Neuronal stem cell (in vitro differentiated cells): ENCODE measurements at regions not wholly inside any gene's neighbourhood (a gene's known extent, or its start where the extent isn't known, plus 50 kb on each side); places are given as distances from the start of the nearest gene placed in this dataset.
A peak's percentile ranks its signal among the peaks of the same experiment; 100 is the strongest.

Source experiments
- DNase-seq: peaks from one replicate; pipeline ENCODE4 v3.0.0-alpha.2; 2013; ENCODE audit warnings: low spot score
- H2AFZ ChIP-seq: one replicate; pipeline ENCODE4 v1.6.1; 2013; ENCODE audit warnings: mild to moderate bottlenecking, low read length, inconsistent platforms
- H2AK5ac ChIP-seq: 2 replicates; pipeline ENCODE4 v1.6.1; 2013; ENCODE audit warnings: low read depth, mild to moderate bottlenecking, inconsistent platforms, low read length, moderate library complexity, mixed read lengths
- H2BK120ac ChIP-seq: 2 replicates; pipeline ENCODE4 v1.6.1; 2013; ENCODE audit warnings: low read depth, mild to moderate bottlenecking, inconsistent platforms, low read length, moderate library complexity, mixed read lengths
- H2BK12ac ChIP-seq: one replicate; pipeline ENCODE4 v1.6.1; 2013; ENCODE audit warnings: low read length, inconsistent platforms
- H2BK15ac ChIP-seq: 2 replicates; pipeline ENCODE4 v1.6.1; 2013; ENCODE audit warnings: mild to moderate bottlenecking, low read length, inconsistent platforms, mixed read lengths
- H2BK5ac ChIP-seq: one replicate; pipeline ENCODE4 v1.6.1; 2013; ENCODE audit warnings: inconsistent platforms, mild to moderate bottlenecking, low read length, moderate library complexity
- H3K14ac ChIP-seq: one replicate; pipeline ENCODE4 v1.6.1; 2013; ENCODE audit warnings: low read length, inconsistent platforms
- H3K18ac ChIP-seq: 2 replicates; pipeline ENCODE4 v1.6.1; 2013; ENCODE audit warnings: low read length, inconsistent platforms
- H3K23ac ChIP-seq: 2 replicates; pipeline ENCODE4 v1.6.1; 2013; ENCODE audit warnings: low read depth, mild to moderate bottlenecking, mixed read lengths, low read length, inconsistent platforms; ENCODE audit not compliant: poor library complexity
- H3K27ac ChIP-seq: replicated peaks from 3 replicates; pipeline ENCODE4 v1.5.1; 2013; ENCODE audit warnings: low read length, inconsistent platforms
- H3K27me3 ChIP-seq, 3 experiments: 2 replicates each; pipeline ENCODE4 v1.6.1; 2013; ENCODE audit warnings: low read length in 3 of 3, mild to moderate bottlenecking in 2 of 3, inconsistent platforms in 1 of 3, low read depth in 1 of 3, mixed read lengths in 1 of 3, moderate library complexity in 1 of 3; ENCODE audit not compliant: control insufficient read depth in 3 of 3, insufficient read depth in 3 of 3
- H3K36me3 ChIP-seq, 2 donors: replicated peaks in 1 of 2; 2 replicates each; pipeline ENCODE4 v1.6.1; 2013; ENCODE audit warnings: low read length in 2 of 2; ENCODE audit not compliant: control insufficient read depth in 2 of 2, insufficient read depth in 2 of 2
- H3K4ac ChIP-seq: 2 replicates; pipeline ENCODE4 v1.6.1; 2013; ENCODE audit warnings: inconsistent platforms, mild to moderate bottlenecking, low read length, moderate library complexity
- H3K4me1 ChIP-seq, 2 donors: 1 replicate in 1 of 2; 2 replicates in 1 of 2; pipeline ENCODE4 v1.6.1; 2013; ENCODE audit warnings: low read length in 2 of 2, low read depth in 1 of 2; ENCODE audit not compliant: control insufficient read depth in 2 of 2, insufficient read depth in 1 of 2
- H3K4me2 ChIP-seq: one replicate; pipeline ENCODE4 v1.6.1; 2013; ENCODE audit warnings: mild to moderate bottlenecking, low read length, inconsistent platforms; ENCODE audit not compliant: insufficient read depth, poor library complexity, severe bottlenecking
- H3K4me3 ChIP-seq, 2 donors: 2 replicates each; pipeline ENCODE4 v1.5.1; 2013; ENCODE audit warnings: low read length in 2 of 2, mild to moderate bottlenecking in 2 of 2, inconsistent platforms in 1 of 2, moderate library complexity in 1 of 2
- H3K79me1 ChIP-seq: one replicate; pipeline ENCODE4 v1.6.1; 2013; ENCODE audit warnings: low read depth, mild to moderate bottlenecking, inconsistent platforms, low read length, moderate library complexity
- H3K9ac ChIP-seq: one replicate; pipeline ENCODE4 v1.6.1; 2013; ENCODE audit warnings: mild to moderate bottlenecking, low read depth, low read length, inconsistent platforms; ENCODE audit not compliant: poor library complexity
- H3K9me3 ChIP-seq, 2 donors: replicated peaks in 1 of 2; 2 replicates each; pipeline versions ENCODE3 to v1.6.1; 2013; ENCODE audit warnings: low read length in 2 of 2, mild to moderate bottlenecking in 2 of 2, inconsistent platforms in 1 of 2, low read depth in 1 of 2, mixed read lengths in 1 of 2, moderate library complexity in 1 of 2; ENCODE audit not compliant: control insufficient read depth in 2 of 2, insufficient read depth in 1 of 2
- H4K8ac ChIP-seq: one replicate; pipeline ENCODE4 v1.6.1; 2013; ENCODE audit warnings: low read depth, mild to moderate bottlenecking, inconsistent platforms, low read length, moderate library complexity
- H4K91ac ChIP-seq: one replicate; pipeline ENCODE4 v1.6.1; 2013; ENCODE audit warnings: low read length, low read depth, mild to moderate bottlenecking, inconsistent platforms; ENCODE audit not compliant: poor library complexity
- WGBS, 2 donors: extraction: QIAGEN DNeasy Blood & Tissue Kit; methylation state at CpG; one replicate each; pipeline ENCODE4 v1.1.7; 2013; ENCODE audit warnings: missing lambda C conversion rate in 2 of 2, mixed read lengths in 1 of 2; ENCODE audit not compliant: insufficient read length in 2 of 2, insufficient replicate concordance in 1 of 2; ENCODE audit errors: extremely low coverage in 2 of 2; 5-methylcytosine and 5-hydroxymethylcytosine counted together

GRCh38 chr7:25656071-25656470, 427.8 kb upstream of the NPVF start:
- Histone ChIP-seq H3K9me3 (no peaks in the 10 kb centered on the region), H3K14ac (no peak overlapping the region), H3K79me1 (no peaks in the 10 kb centered on the region), H4K91ac (no peak overlapping the region), H4K8ac (no peak overlapping the region), H3K27me3 (no peaks in the 10 kb centered on the region), H2AK5ac (no peak overlapping the region), H2AFZ (peak overlapping the region; percentile 20), H3K27ac (no peak overlapping the region), H3K4me2 (no peak overlapping the region), H2BK5ac (no peak overlapping the region), H3K18ac (no peak overlapping the region), H2BK120ac (no peak overlapping the region), H3K4me1 (peaks cover 0 to 9% of the 10 kb centered on the region in 2 donors), H3K4me3 (no peak overlapping the region), H3K36me3 (no peaks in the 10 kb centered on the region), H2BK15ac (no peak overlapping the region), H3K4ac (no peak overlapping the region), H3K23ac (no peak overlapping the region), H3K9ac (no peak overlapping the region), H2BK12ac (no peak overlapping the region)
- WGBS, 2 donors, result no CpG with 5 or more reads among the region's 1 CpG
- no peak for DNase-seq

GRCh38 chr7:25656581-25657026, 428.3 kb upstream of the NPVF start:
- H2BK120ac ChIP-seq, result no peak overlapping the region
- H3K4ac ChIP-seq, result no peak overlapping the region
- H3K9me3 ChIP-seq, result no peaks in the 10 kb centered on the region
- no peaks in the 10 kb centered on the region for H3K27me3 ChIP-seq
- H2BK15ac ChIP-seq, result no peak overlapping the region
- H4K91ac ChIP-seq, result no peak overlapping the region
- no peak overlapping the region for H3K4me3 ChIP-seq
- no peak overlapping the region for H3K27ac ChIP-seq
- H2AK5ac ChIP-seq, result no peak overlapping the region
- H3K4me1 ChIP-seq, result peaks cover 0 to 9% of the 10 kb centered on the region in 2 donors
- no peaks in the 10 kb centered on the region for H3K79me1 ChIP-seq
- DNase-seq, result no peak
- peak overlapping the region; percentile 20 for H2AFZ ChIP-seq
- no peak overlapping the region for H2BK12ac ChIP-seq
- H3K36me3 ChIP-seq, result no peaks in the 10 kb centered on the region
- H3K18ac ChIP-seq, result no peak overlapping the region
- no peak overlapping the region for H3K9ac ChIP-seq
- WGBS, 2 donors, result no CpG with 5 or more reads among the region's 3 CpGs
- H2BK5ac ChIP-seq, result no peak overlapping the region
- H3K14ac ChIP-seq, result no peak overlapping the region
- no peak overlapping the region for H4K8ac ChIP-seq
- no peak overlapping the region for H3K23ac ChIP-seq
- H3K4me2 ChIP-seq, result no peak overlapping the region

- Histone ChIP-seq H3K4me1 (peaks cover 0 to 10% of the 10 kb centered on the region in 2 donors), H4K91ac (no peak overlapping the region), H3K4ac (no peak overlapping the region), H3K4me2 (no peak overlapping the region), H3K14ac (no peak overlapping the region), H3K79me1 (no peaks in the 10 kb centered on the region), H3K36me3 (no peaks in the 10 kb centered on the region), H3K4me3 (no peak overlapping the region), H2BK120ac (no peak overlapping the region), H2AK5ac (no peak overlapping the region), H2BK5ac (no peak overlapping the region), H2BK15ac (no peak overlapping the region), H2BK12ac (no peak overlapping the region), H4K8ac (no peak overlapping the region), H3K27ac (no peak overlapping the region), H3K27me3 (no peaks in the 10 kb centered on the region), H2AFZ (no peak overlapping the region), H3K9ac (no peak overlapping the region), H3K23ac (no peak overlapping the region), H3K9me3 (no peaks in the 10 kb centered on the region), H3K18ac (no peak overlapping the region)
- no peak for DNase-seq
Measured at GRCh38 chr7:25658375-25658774, 430.1 kb upstream of the NPVF start.

- Histone ChIP-seq H3K23ac (no peak overlapping the region), H3K36me3 (no peaks in the 10 kb centered on the region), H3K14ac (no peak overlapping the region), H3K4me3 (no peak overlapping the region), H2AK5ac (no peak overlapping the region), H3K18ac (no peak overlapping the region), H3K9me3 (no peaks in the 10 kb centered on the region), H3K4me1 (peaks cover 0 to 6% of the 10 kb centered on the region in 2 donors), H4K8ac (no peak overlapping the region), H3K79me1 (no peaks in the 10 kb centered on the region), H4K91ac (no peak overlapping the region), H2BK12ac (no peak overlapping the region), H3K27me3 (no peaks in the 10 kb centered on the region), H3K9ac (no peak overlapping the region), H3K4me2 (no peak overlapping the region), H3K27ac (no peak overlapping the region), H2BK15ac (no peak overlapping the region), H2BK5ac (no peak overlapping the region), H2BK120ac (no peak overlapping the region), H2AFZ (peak overlapping the region; percentile 79), H3K4ac (no peak overlapping the region)
- no CpG with 5 or more reads among the region's 6 CpGs for WGBS, 2 donors
- no peak for DNase-seq
Measured at GRCh38 chr7:25659841-25660240, 431.6 kb upstream of the NPVF start.
